ENCODE measurements at regions not wholly inside any gene's neighbourhood (a gene's known extent, or its start where the extent isn't known, plus 50 kb on each side); places are given as distances from the start of the nearest gene placed in this dataset.

DNA sequence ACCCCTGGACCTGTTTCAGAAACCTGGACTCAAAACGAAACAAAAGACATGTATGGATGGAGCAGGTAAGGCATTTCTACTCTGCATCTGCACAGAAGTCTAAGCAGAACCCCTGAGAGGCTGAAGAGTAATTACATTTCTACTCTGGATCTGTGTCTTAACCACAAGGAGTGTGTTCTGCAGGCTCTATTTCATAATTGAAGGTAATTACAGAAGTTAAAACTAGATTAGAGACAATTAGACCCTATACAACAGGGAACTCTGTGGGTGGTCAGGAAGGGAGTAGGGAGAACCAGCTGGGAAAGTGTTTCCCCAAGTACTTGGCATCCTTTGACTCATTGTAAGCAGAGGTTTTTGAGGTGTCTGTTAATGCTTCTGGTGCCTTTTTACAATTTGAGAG, 69.8 kb downstream of the IGSF1 start:
- H3K27ac ChIP-seq: no peak overlapping the region
- ATAC-seq (no peak), DNase-seq (no peak)
- H3K4me1 ChIP-seq: peaks cover 0 to 5% of the 10 kb centered on the region in 2 donors
- no peaks in the 10 kb centered on the region for H3K36me3 ChIP-seq
- intact Hi-C loops (cut with DNase I; ENCODE audit: low total_unique reads): no loop called here
- no peaks in the 10 kb centered on the region for H3K27me3 ChIP-seq
- TF ChIP-seq, protein P1, sequence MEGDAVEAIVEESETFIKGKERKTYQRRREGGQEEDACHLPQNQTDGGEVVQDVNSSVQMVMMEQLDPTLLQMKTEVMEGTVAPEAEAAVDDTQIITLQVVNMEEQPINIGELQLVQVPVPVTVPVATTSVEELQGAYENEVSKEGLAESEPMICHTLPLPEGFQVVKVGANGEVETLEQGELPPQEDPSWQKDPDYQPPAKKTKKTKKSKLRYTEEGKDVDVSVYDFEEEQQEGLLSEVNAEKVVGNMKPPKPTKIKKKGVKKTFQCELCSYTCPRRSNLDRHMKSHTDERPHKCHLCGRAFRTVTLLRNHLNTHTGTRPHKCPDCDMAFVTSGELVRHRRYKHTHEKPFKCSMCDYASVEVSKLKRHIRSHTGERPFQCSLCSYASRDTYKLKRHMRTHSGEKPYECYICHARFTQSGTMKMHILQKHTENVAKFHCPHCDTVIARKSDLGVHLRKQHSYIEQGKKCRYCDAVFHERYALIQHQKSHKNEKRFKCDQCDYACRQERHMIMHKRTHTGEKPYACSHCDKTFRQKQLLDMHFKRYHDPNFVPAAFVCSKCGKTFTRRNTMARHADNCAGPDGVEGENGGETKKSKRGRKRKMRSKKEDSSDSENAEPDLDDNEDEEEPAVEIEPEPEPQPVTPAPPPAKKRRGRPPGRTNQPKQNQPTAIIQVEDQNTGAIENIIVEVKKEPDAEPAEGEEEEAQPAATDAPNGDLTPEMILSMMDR (IDR thresholded peaks at IDR 0.05 in 4 of 5, conservative IDR thresholded peaks at IDR 0.05 in 1 of 5): no peak
- no peak for TF ChIP-seq POLR2A (IDR thresholded peaks at IDR 0.05)
- no peaks in the 10 kb centered on the region for H3K9me3 ChIP-seq
- H3K4me3 ChIP-seq: no peak overlapping the region
- in situ Hi-C loops (cut with MboI; ENCODE audit: low sequenced_read_pairs in 4 of 4): no loop called here

DNA sequence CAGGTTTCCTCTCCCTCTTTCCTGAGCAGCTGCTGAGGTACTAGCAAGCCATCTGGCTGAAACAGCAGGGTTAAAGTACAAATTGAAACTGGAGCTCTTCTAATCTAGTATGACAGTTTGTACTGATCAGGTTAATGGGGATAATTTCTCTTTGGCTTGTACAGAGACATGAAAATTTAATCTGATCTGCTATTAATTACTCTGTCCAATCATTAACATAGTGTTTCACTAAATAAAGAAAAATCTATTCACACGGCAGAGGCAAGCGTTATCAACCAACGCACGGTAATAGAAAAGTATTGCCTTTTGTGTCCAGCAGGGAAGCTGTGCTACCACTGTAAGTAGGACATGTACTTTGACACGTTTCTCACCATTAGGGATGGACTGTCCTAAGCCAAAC, 71.1 kb downstream of the IGSF1 start:
- in situ Hi-C loops (cut with MboI; ENCODE audit: low sequenced_read_pairs in 4 of 4): no loop called here

DNA sequence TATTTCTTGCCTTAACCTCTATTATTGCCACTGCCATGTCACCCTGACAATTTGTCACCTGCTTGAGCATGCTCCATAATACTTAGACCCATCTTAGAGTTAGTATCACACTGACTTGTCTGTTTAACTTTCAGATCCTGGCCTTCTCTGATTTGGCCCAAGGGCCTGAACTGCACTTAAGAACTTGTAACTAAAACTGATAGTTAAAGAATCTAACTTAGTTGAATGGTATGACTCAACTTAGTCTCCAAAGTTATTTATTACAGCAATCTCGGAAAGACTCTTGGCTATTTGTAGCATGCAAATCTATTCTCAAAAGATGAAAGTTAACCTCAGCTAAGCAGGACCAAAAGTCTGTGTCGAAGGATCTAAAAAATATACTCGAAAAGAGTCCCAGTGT, 72.3 kb downstream of the IGSF1 start:
- H3K36me3 ChIP-seq: no peaks in the 10 kb centered on the region
- H3K4me3 ChIP-seq: no peak overlapping the region
- no peak for ATAC-seq
- no peak overlapping the region for H3K27ac ChIP-seq
- H3K9me3 ChIP-seq: no peaks in the 10 kb centered on the region
- H3K4me1 ChIP-seq: peaks cover 0 to 5% of the 10 kb centered on the region in 2 donors
- DNase-seq: no peak
- no peaks in the 10 kb centered on the region for H3K27me3 ChIP-seq
- TF ChIP-seq POLR2A (IDR thresholded peaks at IDR 0.05): no peak
- TF ChIP-seq, protein P1 (IDR thresholded peaks at IDR 0.05 in 4 of 5, conservative IDR thresholded peaks at IDR 0.05 in 1 of 5): no peak
- in situ Hi-C loops (cut with MboI; ENCODE audit: low sequenced_read_pairs in 4 of 4) (no loop called here), intact Hi-C loops (cut with DNase I; ENCODE audit: low total_unique reads) (no loop called here)

More for the DNA sequence above, 71.1 kb downstream of the IGSF1 start:
- intact Hi-C loops (cut with DNase I; ENCODE audit: low total_unique reads): no loop called here
- Histone ChIP-seq H3K27me3 (no peaks in the 10 kb centered on the region), H3K4me1 (peaks cover 0 to 5% of the 10 kb centered on the region in 2 donors), H3K27ac (no peak overlapping the region), H3K9me3 (no peaks in the 10 kb centered on the region), H3K36me3 (no peaks in the 10 kb centered on the region), H3K4me3 (no peak overlapping the region)
- ATAC-seq: peak in 1 of 2 donors; percentile 42
- no peak for DNase-seq
- TF ChIP-seq, protein P1 (IDR thresholded peaks at IDR 0.05 in 4 of 5, conservative IDR thresholded peaks at IDR 0.05 in 1 of 5): peak in 1 of 5 experiments; percentile 8
- TF ChIP-seq POLR2A (IDR thresholded peaks at IDR 0.05): no peak

DNA sequence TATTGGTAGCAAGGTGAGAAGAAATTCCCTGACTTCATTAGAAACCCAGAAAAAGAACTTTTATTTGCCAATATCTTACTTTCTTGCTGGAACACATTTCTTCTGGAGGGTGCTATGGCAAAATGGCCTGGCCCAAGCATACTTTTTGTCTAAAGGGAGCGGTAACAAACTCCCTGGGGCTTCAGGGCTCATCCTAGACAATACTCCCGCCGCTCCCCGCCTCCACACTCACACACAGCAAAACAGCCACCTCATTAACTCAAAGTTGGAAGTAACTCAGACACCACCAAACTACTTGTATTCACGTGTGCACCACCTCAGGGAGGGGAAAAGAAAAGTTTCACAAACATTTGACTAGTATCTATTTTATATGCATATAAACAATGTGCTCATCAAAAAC, 75.7 kb downstream of the IGSF1 start:
- in situ Hi-C loops (cut with MboI; ENCODE audit: low sequenced_read_pairs in 4 of 4) (no loop called here), intact Hi-C loops (cut with DNase I; ENCODE audit: low total_unique reads) (no loop called here)
- no peaks in the 10 kb centered on the region for H3K9me3 ChIP-seq
- TF ChIP-seq, protein P1 (IDR thresholded peaks at IDR 0.05 in 4 of 5, conservative IDR thresholded peaks at IDR 0.05 in 1 of 5): no peak
- TF ChIP-seq POLR2A (IDR thresholded peaks at IDR 0.05): no peak
- peaks cover 0 to 5% of the 10 kb centered on the region in 2 donors for H3K4me1 ChIP-seq
- DNase-seq (no peak), ATAC-seq (no peak)
- no peak overlapping the region for H3K27ac ChIP-seq
- no peak overlapping the region for H3K4me3 ChIP-seq
- no peaks in the 10 kb centered on the region for H3K27me3 ChIP-seq
- no peaks in the 10 kb centered on the region for H3K36me3 ChIP-seq

DNA sequence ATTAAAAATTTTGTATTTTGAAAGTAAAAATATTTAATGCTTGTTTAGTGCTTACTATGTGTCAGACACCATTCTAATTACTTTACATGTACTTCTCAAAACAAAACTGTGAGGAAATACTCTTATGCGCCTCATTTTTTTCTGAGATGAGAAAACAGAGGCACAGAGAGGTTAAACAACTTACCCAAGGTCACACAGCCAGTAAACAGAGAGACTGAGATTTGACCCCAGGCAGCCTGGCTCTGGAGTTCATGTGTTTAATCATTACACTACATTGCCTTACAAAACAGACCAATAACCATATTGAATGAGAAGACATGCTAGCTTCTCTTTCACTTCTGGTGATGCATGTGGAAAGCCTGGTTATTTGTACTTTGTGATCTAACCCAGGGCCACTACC, 86.3 kb downstream of the IGSF1 start:
- in situ Hi-C loops (cut with MboI; ENCODE audit: low sequenced_read_pairs in 4 of 4): no loop called here
- TF ChIP-seq, protein P1 (IDR thresholded peaks at IDR 0.05 in 4 of 5, conservative IDR thresholded peaks at IDR 0.05 in 1 of 5): no peak
- no peak for TF ChIP-seq POLR2A (IDR thresholded peaks at IDR 0.05)
- H3K4me3 ChIP-seq: no peak overlapping the region

More for the DNA sequence above, 86.3 kb downstream of the IGSF1 start:
- intact Hi-C loops (cut with DNase I; ENCODE audit: low total_unique reads): no loop called here
- Histone ChIP-seq H3K27ac (no peak overlapping the region), H3K36me3 (no peaks in the 10 kb centered on the region), H3K9me3 (no peaks in the 10 kb centered on the region), H3K27me3 (no peaks in the 10 kb centered on the region), H3K4me1 (no peaks in the 10 kb centered on the region)
- no peak for ATAC-seq
- DNase-seq: no peak
